Thoracic aorta (tissue), 2 donors: ENCODE measurements at regions not wholly inside any gene's neighbourhood (a gene's known extent, or its start where the extent isn't known, plus 50 kb on each side); places are given as distances from the start of the nearest gene placed in this dataset.

Source experiments
- ATAC-seq: fragments of 150-250 bp; one replicate; pipeline ENCODE4 v1.8.0; 2017; ENCODE audit warnings: low read depth; ENCODE audit not compliant: insufficient number of reproducible peaks, low FRiP score
- DNase-seq: peaks from one replicate; pipeline ENCODE4 v3.0.0-alpha.2; 2020; ENCODE audit warnings: low spot score
- H3K27ac ChIP-seq, 2 donors: fragments of 200-600 bp; sonication (generic); 1 replicate in 1 of 2; 2 replicates in 1 of 2; pipeline ENCODE4 v1.5.1; 2016; ENCODE audit warnings: mild to moderate bottlenecking in 2 of 2, moderate library complexity in 2 of 2
- H3K27me3 ChIP-seq: fragments of 200-600 bp; sonication (generic); replicated peaks from 2 replicates; pipeline ENCODE4 v1.6.0; 2016; ENCODE audit warnings: mild to moderate bottlenecking; ENCODE audit not compliant: insufficient read depth
- H3K36me3 ChIP-seq: fragments of 200-600 bp; sonication (generic); one replicate; pipeline ENCODE4 v1.5.1; 2016
- H3K4me1 ChIP-seq, 2 donors: fragments of 200-600 bp; sonication (generic); 1 replicate in 1 of 2; 2 replicates in 1 of 2; pipeline versions ENCODE4 v1.5.1 to v1.6.0; 2016; ENCODE audit warnings: low read depth in 2 of 2, mild to moderate bottlenecking in 1 of 2; ENCODE audit not compliant: control insufficient read depth in 1 of 2
- H3K4me3 ChIP-seq: fragments of 200-600 bp; sonication (generic); 2 replicates; pipeline ENCODE4 v1.5.1; 2016; ENCODE audit warnings: mild to moderate bottlenecking
- H3K9me3 ChIP-seq: fragments of 200-600 bp; sonication (generic); 2 replicates; pipeline ENCODE4 v1.5.1; 2016
- TF ChIP-seq, protein P1 (sequence below): fragments of 200-600 bp; sonication (generic); IDR thresholded peaks from one replicate; pipeline ENCODE4 v1.5.1; 2019; ENCODE audit warnings: antibody characterized with exemption

DNA sequence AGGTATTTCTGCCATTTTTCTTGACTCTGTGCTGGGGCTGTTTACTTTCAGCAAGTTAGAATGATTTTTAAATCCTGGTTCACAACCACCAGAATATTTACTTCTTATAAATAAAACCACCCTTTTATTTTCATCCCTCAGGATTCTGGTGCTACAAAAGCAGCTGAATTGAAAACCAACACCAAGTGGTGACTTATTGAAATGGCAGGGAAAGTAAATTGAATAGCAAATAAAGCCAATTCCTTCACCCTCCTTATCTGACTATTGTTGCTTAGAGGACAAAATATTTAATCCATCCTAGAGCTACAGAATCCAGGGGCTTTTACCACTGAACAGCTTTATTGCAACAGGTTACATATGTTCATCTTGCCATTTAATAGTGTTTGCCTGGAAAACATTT, 828.6 kb upstream of the GHITM start:
- no peak overlapping the region for H3K4me3 ChIP-seq
- DNase-seq (no peak), ATAC-seq (no peak)
- H3K27ac ChIP-seq: no peak overlapping the region
- H3K4me1 ChIP-seq: no peaks in the 10 kb centered on the region
- no peaks in the 10 kb centered on the region for H3K9me3 ChIP-seq
- no peaks in the 10 kb centered on the region for H3K27me3 ChIP-seq
- TF ChIP-seq, protein P1, sequence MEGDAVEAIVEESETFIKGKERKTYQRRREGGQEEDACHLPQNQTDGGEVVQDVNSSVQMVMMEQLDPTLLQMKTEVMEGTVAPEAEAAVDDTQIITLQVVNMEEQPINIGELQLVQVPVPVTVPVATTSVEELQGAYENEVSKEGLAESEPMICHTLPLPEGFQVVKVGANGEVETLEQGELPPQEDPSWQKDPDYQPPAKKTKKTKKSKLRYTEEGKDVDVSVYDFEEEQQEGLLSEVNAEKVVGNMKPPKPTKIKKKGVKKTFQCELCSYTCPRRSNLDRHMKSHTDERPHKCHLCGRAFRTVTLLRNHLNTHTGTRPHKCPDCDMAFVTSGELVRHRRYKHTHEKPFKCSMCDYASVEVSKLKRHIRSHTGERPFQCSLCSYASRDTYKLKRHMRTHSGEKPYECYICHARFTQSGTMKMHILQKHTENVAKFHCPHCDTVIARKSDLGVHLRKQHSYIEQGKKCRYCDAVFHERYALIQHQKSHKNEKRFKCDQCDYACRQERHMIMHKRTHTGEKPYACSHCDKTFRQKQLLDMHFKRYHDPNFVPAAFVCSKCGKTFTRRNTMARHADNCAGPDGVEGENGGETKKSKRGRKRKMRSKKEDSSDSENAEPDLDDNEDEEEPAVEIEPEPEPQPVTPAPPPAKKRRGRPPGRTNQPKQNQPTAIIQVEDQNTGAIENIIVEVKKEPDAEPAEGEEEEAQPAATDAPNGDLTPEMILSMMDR: no peak
- H3K36me3 ChIP-seq: no peaks in the 10 kb centered on the region

DNA sequence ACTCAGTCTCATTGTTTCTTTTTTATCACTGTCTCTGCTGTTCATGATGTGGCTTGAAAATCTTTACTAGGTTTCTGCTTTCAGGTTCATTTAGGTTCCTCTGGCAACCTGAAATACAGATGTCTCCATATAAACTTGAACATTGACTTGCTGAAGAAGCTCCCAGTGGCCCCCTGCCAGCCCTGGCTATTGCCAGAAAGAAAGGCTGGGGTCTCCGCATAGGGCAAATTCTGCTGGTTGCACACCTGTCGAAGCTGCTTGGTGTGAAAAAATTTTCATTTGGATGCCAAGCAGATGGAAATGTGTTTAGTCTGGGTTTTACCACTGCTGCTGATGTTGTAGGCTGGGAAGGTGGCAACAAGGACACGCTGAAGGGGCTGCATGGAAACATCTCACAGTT, 826.7 kb upstream of the GHITM start:
- Histone ChIP-seq H3K36me3 (no peaks in the 10 kb centered on the region), H3K9me3 (no peaks in the 10 kb centered on the region), H3K4me1 (no peaks in the 10 kb centered on the region), H3K4me3 (no peak overlapping the region), H3K27me3 (no peaks in the 10 kb centered on the region), H3K27ac (no peak overlapping the region)
- DNase-seq: no peak
- no peak for ATAC-seq
- TF ChIP-seq, protein P1: no peak

DNA sequence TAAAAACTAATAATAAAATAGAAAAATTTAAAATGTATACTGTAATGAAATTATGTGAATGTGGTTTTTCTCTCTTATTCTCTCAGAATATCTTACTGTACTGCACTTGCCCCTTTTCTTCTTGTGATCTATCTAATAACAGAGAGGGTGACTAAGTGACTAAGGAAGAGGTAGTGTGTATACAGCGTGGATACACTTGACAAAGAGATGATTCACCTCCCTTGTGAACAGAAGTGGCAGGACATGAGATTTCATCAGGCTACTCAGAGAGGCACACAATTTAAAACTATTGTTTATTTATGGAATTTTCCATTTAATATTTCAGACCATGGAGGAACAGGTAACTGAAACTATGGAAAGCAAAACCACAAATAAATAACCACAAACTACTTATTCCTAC, 806.6 kb upstream of the GHITM start:
- H3K27me3 ChIP-seq: no peaks in the 10 kb centered on the region
- no peaks in the 10 kb centered on the region for H3K36me3 ChIP-seq
- H3K27ac ChIP-seq: no peak overlapping the region
- H3K4me3 ChIP-seq: no peak overlapping the region
- ATAC-seq: no peak
- no peak for DNase-seq
- no peaks in the 10 kb centered on the region for H3K9me3 ChIP-seq
- no peaks in the 10 kb centered on the region for H3K4me1 ChIP-seq
- TF ChIP-seq, protein P1: no peak

DNA sequence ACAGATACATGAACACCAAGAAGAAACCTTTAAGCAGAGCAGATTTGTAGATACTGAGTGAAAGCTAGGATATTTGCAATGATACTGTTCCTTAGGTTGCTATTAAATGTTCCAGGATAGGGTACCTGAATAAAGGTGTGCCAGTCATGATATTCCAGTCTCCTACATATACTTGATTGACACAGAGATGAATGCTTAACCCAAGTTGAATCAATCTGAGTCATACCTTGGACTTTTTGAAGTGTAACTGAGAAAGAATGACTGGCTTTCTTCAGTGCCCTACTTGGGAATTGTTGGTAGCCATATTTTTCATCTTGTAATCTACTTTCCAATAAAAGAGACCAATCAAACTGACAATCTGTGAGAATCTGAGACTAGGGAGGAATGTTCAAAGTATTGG, 805.7 kb upstream of the GHITM start:
- DNase-seq: no peak
- TF ChIP-seq, protein P1: no peak
- H3K9me3 ChIP-seq: no peaks in the 10 kb centered on the region
- no peaks in the 10 kb centered on the region for H3K27me3 ChIP-seq
- no peaks in the 10 kb centered on the region for H3K36me3 ChIP-seq
- ATAC-seq: no peak
- H3K27ac ChIP-seq: no peak overlapping the region
- no peaks in the 10 kb centered on the region for H3K4me1 ChIP-seq
- H3K4me3 ChIP-seq: no peak overlapping the region

DNA sequence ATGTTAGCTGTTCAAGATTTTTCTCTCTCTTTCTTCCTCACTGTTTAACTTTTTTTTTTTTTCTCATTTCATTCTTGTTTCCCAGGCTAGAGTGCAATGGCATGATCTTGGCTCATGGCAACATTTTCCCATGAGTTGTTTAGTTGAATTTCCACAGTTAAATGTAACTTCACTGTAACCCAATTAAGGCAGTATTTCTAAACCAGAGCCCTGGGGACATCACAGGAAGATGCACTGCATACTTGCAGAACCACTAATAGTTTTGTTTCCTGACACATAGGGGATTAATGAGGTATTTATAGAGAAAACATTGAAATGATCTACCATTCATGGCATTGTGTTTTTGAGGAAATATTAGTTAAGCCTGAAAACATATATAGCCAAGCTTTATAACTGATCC, 795.6 kb upstream of the GHITM start:
- DNase-seq (no peak), ATAC-seq (no peak)
- Histone ChIP-seq H3K36me3 (no peaks in the 10 kb centered on the region), H3K9me3 (no peaks in the 10 kb centered on the region), H3K4me1 (no peaks in the 10 kb centered on the region), H3K27ac (no peak overlapping the region), H3K27me3 (no peaks in the 10 kb centered on the region), H3K4me3 (no peak overlapping the region)
- TF ChIP-seq, protein P1: no peak
